ENCODE measurements at regions not wholly inside any gene's neighbourhood (a gene's known extent, or its start where the extent isn't known, plus 50 kb on each side); places are given as distances from the start of the nearest gene placed in this dataset.
"Not testable (repeated sequence)": the region's sequence is repeated elsewhere in the genome, so short reads cannot be mapped to it uniquely, and the experiment has no call there.

DNA sequence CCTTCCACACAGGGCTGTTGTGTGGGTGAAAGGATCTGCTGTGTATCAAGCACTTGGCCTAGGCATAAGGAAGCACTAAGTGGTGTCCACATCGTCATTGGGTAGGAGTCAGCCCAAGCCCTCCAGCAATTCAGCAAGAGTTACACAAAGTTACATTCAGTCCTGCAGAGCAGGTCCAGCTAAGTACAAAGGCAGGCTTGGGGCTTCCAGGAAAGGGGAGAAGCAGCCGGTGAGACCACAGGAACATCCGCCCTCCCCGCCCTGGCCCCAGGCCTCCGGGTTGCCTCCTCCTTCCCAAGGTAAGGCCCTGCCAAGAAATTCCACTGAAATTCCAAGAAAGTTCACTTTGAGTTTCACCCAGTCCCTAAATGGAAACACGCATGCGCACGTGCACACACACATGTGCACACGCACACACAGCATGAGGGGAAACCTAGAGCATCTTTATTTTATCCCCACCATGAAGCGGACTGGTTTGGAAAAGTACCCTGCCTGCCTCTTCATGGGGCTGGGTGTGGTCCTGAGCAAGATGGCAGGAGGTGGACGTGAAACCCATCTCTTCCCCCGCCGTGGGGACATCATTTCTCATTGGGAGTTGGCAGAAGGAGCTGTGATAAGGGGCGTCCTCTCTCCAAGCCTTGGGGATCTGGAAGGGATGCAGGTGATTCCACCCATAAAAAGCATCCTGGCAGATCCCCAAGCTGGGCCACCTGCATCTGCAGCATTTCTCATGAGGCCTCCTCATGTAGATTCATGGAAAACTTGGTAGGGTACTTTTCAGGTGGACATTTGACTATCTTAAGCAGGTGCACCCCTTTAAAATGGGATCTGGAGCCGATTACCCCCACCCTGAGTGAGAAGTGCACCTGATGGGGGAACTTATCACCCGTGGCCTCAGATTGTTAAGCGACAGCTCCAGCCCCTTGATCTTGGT, 69.1 kb upstream of the NANOS1 start:
- DNase-seq (ENCODE audit: extremely low spot score, insufficient read length, low read depth) = no peak
- no peak for FAIRE-seq

- FAIRE-seq = no peak
- DNase-seq (ENCODE audit: extremely low spot score, insufficient read length, low read depth) = no peak
Observed at GRCh38 chr10:118961436-118961835, 68.1 kb upstream of the NANOS1 start.

- DNase-seq (ENCODE audit: extremely low spot score, insufficient read length, low read depth); FAIRE-seq: not testable (repeated sequence)
Observed at GRCh38 chr10:118962331-118962868, 67.1 kb upstream of the NANOS1 start.

DNA sequence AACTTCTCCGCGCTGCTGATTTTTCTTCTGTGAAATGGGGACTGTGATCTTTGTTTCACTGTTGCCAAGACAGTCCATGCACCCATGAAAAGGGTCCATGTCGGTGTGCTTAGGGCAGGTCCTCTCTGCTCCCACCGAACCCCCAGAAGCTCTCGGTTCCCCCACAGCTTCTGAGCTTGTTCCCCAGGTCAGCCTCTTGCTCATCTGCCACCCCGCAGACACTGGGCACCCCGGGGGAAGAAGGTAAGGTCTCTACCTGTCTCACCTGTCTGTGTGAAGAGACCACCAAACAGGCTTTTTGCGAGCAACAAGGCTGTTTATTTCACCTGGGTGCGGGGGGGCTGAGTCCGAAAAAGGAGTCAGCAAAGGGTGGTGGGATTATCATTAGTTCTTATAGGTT, 66.2 kb upstream of the NANOS1 start:
- no peak for DNase-seq (ENCODE audit: extremely low spot score, insufficient read length, low read depth)
- FAIRE-seq = no peak

GRCh38 chr10:118963933-118964332, 65.6 kb upstream of the NANOS1 start:
- no peak for DNase-seq (ENCODE audit: extremely low spot score, insufficient read length, low read depth)
- FAIRE-seq = no peak

- FAIRE-seq; DNase-seq (ENCODE audit: extremely low spot score, insufficient read length, low read depth): not testable (repeated sequence)
Observed at GRCh38 chr10:118964476-118964875, 65.0 kb upstream of the NANOS1 start.

DNA sequence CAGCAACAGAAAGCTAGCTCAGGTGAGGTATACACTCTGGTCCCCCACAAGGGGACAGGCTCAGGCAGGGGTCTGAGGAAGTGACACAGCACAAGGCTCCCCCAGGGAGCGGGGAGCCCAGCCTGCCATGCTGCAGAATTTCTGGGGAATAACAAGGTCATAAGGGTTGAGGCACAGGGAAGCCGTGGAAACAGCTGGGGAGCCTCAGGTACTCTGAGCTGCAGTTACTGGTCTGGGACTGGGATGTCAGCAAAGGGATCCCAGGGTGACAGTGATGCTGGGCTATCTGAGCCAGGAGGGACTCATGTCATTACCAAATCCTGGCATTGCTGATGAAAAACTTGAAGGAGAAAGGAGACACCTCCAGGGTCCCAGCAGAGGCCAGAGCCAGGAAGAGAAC, 64.4 kb upstream of the NANOS1 start:
- no peak for DNase-seq (ENCODE audit: extremely low spot score, insufficient read length, low read depth)
- no peak for FAIRE-seq

DNA sequence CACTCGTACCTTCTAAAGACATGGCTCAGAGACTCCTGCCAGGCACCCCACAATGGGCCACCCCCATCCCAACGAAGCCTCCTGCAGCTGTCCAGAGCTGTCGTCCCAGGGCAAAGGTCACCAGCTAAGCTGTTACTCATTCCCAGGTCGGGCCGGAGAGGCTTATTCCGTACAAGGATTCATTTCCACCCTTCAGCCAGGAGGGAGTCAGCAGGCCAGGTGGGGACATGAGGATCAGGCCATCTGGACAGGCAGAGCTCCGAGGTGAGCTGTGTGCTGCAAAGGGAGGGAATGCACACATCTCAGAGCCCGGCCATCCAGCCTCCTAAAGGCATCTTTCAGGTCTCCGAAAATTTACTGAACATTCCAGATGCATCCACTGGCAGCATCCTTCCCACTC, 63.9 kb upstream of the NANOS1 start:
- no peak for DNase-seq (ENCODE audit: extremely low spot score, insufficient read length, low read depth)
- FAIRE-seq = no peak

DNA sequence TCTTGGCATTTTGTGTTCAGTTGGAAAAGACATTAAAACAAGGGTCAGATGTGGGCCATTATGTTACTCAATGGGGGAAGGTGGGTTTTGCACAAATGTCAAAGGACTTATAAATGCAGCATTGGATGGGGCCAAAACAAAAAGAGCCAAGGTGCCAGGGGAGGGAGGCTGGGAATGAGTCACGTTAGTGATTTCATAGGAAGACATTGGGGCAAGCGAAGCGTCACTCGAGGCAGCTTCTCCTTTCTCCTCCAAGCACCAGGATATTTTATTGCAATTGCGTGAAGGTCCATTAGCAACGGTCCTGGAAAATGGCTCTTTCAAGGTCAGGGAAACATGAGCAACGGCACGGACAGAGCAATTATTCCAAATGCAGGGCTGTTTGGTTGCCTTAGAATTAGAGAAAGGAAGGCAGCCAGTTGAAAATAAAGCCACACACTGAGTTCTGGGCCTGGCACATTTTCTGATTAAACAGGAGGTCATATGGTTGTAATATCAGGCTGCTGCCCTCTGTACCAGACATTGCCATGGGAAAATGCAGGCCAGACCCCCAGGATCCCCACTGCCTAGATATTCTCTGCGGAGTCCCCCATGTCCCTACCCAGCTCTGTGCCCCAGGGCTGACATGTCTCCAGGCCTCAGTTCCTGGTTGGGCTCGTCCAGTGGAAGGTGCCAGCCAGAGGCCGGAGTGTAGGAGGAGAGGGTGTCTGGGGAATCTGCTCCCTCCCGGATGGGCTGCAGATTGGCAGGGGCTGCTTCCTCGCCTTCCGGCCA, 63.3 kb upstream of the NANOS1 start:
- DNase-seq (ENCODE audit: extremely low spot score, insufficient read length, low read depth) = no peak
- FAIRE-seq = no peak

GRCh38 chr10:118966850-118967125, 62.7 kb upstream of the NANOS1 start:
- FAIRE-seq (no peak), DNase-seq (ENCODE audit: extremely low spot score, insufficient read length, low read depth) (no peak)

DNA sequence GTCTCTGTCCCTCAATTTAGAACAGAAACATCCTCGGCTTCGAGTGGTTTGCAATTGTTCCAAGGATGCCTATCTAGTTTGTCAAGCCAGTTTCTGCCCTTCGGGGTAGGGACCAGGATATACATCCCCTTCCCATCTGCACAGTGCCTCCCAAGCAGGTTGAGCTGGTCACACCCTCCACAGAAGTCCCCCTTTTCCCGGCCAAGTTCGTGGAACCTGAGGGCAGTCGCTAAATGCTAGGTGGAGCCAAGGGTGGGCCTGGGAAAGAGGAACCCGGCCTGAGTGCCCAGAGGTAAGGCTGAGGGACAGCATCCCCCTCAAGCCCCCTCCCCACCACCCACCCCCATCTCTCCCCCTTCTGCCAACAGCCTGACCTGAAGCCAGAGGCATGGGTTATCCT, 62.4 kb upstream of the NANOS1 start:
- FAIRE-seq (no peak), DNase-seq (ENCODE audit: extremely low spot score, insufficient read length, low read depth) (no peak)

- FAIRE-seq (no peak), DNase-seq (ENCODE audit: extremely low spot score, insufficient read length, low read depth) (no peak)
Observed at GRCh38 chr10:118968060-118968459, 61.5 kb upstream of the NANOS1 start.

GRCh38 chr10:118968482-118968881, 61.0 kb upstream of the NANOS1 start:
- FAIRE-seq (no peak), DNase-seq (ENCODE audit: extremely low spot score, insufficient read length, low read depth) (no peak)

DNA sequence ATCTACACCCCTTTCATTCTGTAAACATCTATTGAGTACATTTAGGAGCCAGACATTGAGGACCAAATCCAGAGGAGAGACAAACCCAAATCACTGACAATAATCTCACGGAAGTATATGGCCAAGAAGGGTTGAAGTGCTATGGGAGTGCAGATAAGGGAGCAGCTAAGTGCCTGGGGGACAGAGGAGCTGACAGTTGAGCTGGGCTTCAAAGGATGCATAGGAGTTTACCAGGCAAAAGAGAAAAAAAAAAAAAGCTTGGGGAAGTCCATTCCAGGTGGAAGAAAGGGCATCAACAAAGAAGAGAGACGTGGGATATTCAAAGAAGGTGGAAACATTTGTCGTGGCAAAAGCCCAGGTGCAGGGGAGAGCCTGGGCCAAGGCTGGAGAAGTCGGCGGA, 60.5 kb upstream of the NANOS1 start:
- FAIRE-seq (no peak), DNase-seq (ENCODE audit: extremely low spot score, insufficient read length, low read depth) (no peak)

- no peak for FAIRE-seq
- DNase-seq (ENCODE audit: extremely low spot score, insufficient read length, low read depth) = no peak
Observed at GRCh38 chr10:118970770-118971169, 58.7 kb upstream of the NANOS1 start.

DNA sequence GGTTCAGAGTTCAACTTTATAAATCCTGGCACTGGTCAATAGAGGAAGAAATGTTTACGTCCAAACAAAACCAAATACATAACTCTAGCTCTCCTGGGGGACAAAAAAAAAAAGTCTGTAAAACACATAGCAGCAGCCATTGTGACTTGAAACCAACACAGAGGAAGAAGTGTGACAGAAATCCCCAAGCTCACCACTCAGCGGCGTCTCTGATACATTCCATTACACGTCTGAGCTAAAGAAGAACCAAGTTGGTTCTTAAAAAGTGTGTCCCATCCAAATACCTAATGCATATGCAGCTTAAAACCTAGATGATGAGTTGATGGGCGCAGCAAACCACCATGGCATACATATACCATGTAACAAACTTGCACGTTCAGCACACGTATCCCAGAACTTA, 58.3 kb upstream of the NANOS1 start:
- no peak for FAIRE-seq

DNA sequence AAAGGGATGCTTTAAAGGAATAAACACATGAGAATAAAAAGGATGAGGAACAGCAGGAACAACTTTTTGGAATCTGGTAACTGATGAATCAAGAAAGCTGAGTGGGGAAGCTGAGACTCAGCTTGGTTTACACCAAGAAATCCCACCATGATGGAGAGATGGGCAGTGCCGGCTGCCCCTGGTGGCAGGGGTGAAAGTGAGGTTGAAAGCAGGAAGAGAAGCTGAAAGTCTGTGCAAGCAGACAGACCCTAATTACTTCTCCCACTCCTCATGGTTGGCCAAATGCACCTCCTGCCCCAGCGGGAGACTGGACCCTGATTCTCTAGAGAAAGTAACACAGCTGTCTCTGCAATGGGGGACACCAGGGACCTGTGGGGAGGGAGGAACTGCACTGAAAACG, 57.6 kb upstream of the NANOS1 start:
- no peak for FAIRE-seq
- DNase-seq (ENCODE audit: extremely low spot score, insufficient read length, low read depth) = no peak

More for the DNA sequence above, 58.3 kb upstream of the NANOS1 start:
- DNase-seq (ENCODE audit: extremely low spot score, insufficient read length, low read depth) = no peak

GRCh38 chr10:118973744-118974143, 55.8 kb upstream of the NANOS1 start:
- DNase-seq (ENCODE audit: extremely low spot score, insufficient read length, low read depth) = no peak
- FAIRE-seq = no peak

GRCh38 chr10:118974951-118975350, 54.6 kb upstream of the NANOS1 start:
- FAIRE-seq (no peak), DNase-seq (ENCODE audit: extremely low spot score, insufficient read length, low read depth) (no peak)

- DNase-seq (ENCODE audit: extremely low spot score, insufficient read length, low read depth); FAIRE-seq: not testable (repeated sequence)
Observed at GRCh38 chr10:118976219-118976618, 53.3 kb upstream of the NANOS1 start.

GRCh38 chr10:118977022-118977599, 52.4 kb upstream of the NANOS1 start:
- FAIRE-seq (no peak), DNase-seq (ENCODE audit: extremely low spot score, insufficient read length, low read depth) (no peak)
